Globus pallidus (tissue), 1 donor: ENCODE measurements at regions not wholly inside any gene's neighbourhood (a gene's known extent, or its start where the extent isn't known, plus 50 kb on each side); places are given as distances from the start of the nearest gene placed in this dataset.
A peak's percentile ranks its signal among the peaks of the same experiment; 100 is the strongest.

Source experiments
- DNase-seq: peaks from one replicate; pipeline ENCODE4 v3.0.0-alpha.2; 2015; ENCODE audit warnings: low spot score

- DNase-seq = no peak
Measured at GRCh38 chr5:171629221-171629620, 156.4 kb upstream of the SMIM23 start.

GRCh38 chr5:171629628-171630349 is 155.8 kb upstream of the SMIM23 start:
- no peak for DNase-seq

GRCh38 chr5:171630350-171631065 is 155.1 kb upstream of the SMIM23 start:
- DNase-seq = no peak

GRCh38 chr5:171632616-171633015 is 153.0 kb upstream of the SMIM23 start:
- no peak for DNase-seq

GRCh38 chr5:171633776-171634470 is 151.7 kb upstream of the SMIM23 start:
- peak; percentile 47 for DNase-seq

- no peak for DNase-seq
Measured at GRCh38 chr5:171634511-171634910, 151.1 kb upstream of the SMIM23 start.

GRCh38 chr5:171635028-171635427 is 150.6 kb upstream of the SMIM23 start:
- no peak for DNase-seq

GRCh38 chr5:171635561-171636245 is 149.9 kb upstream of the SMIM23 start:
- no peak for DNase-seq

GRCh38 chr5:171637811-171638210 is 147.8 kb upstream of the SMIM23 start:
- DNase-seq = no peak

GRCh38 chr5:171639205-171639621 is 146.4 kb upstream of the SMIM23 start:
- no peak for DNase-seq

GRCh38 chr5:171639966-171640365 is 145.7 kb upstream of the SMIM23 start:
- DNase-seq = no peak

GRCh38 chr5:171640480-171640879 is 145.1 kb upstream of the SMIM23 start:
- DNase-seq = no peak

- DNase-seq = no peak
Measured at GRCh38 chr5:171641891-171642290, 143.7 kb upstream of the SMIM23 start.

GRCh38 chr5:171642894-171643293 is 142.7 kb upstream of the SMIM23 start:
- no peak for DNase-seq

- no peak for DNase-seq
Measured at GRCh38 chr5:171644536-171644935, 141.1 kb upstream of the SMIM23 start.

GRCh38 chr5:171646102-171647042 is 139.2 kb upstream of the SMIM23 start:
- no peak for DNase-seq

GRCh38 chr5:171647043-171647903 is 138.3 kb upstream of the SMIM23 start:
- DNase-seq = no peak

GRCh38 chr5:171647904-171648260 is 137.7 kb upstream of the SMIM23 start:
- no peak for DNase-seq

- DNase-seq = no peak
Measured at GRCh38 chr5:171648279-171649074, 137.1 kb upstream of the SMIM23 start.

- no peak for DNase-seq
Measured at GRCh38 chr5:171649075-171649401, 136.6 kb upstream of the SMIM23 start.
